Endothelial cell (in vitro differentiated cells): ENCODE measurements at regions not wholly inside any gene's neighbourhood (a gene's known extent, or its start where the extent isn't known, plus 50 kb on each side); places are given as distances from the start of the nearest gene placed in this dataset.

Experiments
- DNase-seq: peaks from one replicate; pipeline ENCODE4 v3.0.0; 2021; ENCODE audit warnings: low spot score
- H3K27ac Mint-ChIP-seq: one replicate; pipeline ENCODE4 v1.8.0; 2021; ENCODE audit warnings: mixed read lengths, inconsistent platforms; ENCODE audit not compliant: unreplicated experiment
- H3K27me3 Mint-ChIP-seq: one replicate; pipeline ENCODE4 v1.8.0; 2021; ENCODE audit warnings: mild to moderate bottlenecking, moderate library complexity, mixed read lengths, inconsistent platforms; ENCODE audit not compliant: unreplicated experiment
- H3K36me3 Mint-ChIP-seq: one replicate; pipeline ENCODE4 v1.8.0; 2021; ENCODE audit warnings: mild to moderate bottlenecking, low read depth, mixed read lengths, inconsistent platforms; ENCODE audit not compliant: unreplicated experiment
- H3K4me1 Mint-ChIP-seq: one replicate; pipeline ENCODE4 v1.8.0; 2021; ENCODE audit warnings: mild to moderate bottlenecking, mixed read lengths, inconsistent platforms; ENCODE audit not compliant: unreplicated experiment
- H3K4me3 Mint-ChIP-seq: one replicate; pipeline ENCODE4 v1.8.0; 2021; ENCODE audit warnings: mild to moderate bottlenecking, mixed read lengths, inconsistent platforms; ENCODE audit not compliant: unreplicated experiment
- H3K9me3 Mint-ChIP-seq: one replicate; pipeline ENCODE4 v1.8.0; 2021; ENCODE audit warnings: mixed read lengths, inconsistent platforms; ENCODE audit not compliant: unreplicated experiment
- CTCF ChIP-seq: fragments of 200-600 bp; sonication (generic); IDR thresholded peaks from one replicate; pipeline ENCODE4 v1.5.0; 2021; ENCODE audit warnings: antibody characterized with exemption; ENCODE audit not compliant: unreplicated experiment

DNA sequence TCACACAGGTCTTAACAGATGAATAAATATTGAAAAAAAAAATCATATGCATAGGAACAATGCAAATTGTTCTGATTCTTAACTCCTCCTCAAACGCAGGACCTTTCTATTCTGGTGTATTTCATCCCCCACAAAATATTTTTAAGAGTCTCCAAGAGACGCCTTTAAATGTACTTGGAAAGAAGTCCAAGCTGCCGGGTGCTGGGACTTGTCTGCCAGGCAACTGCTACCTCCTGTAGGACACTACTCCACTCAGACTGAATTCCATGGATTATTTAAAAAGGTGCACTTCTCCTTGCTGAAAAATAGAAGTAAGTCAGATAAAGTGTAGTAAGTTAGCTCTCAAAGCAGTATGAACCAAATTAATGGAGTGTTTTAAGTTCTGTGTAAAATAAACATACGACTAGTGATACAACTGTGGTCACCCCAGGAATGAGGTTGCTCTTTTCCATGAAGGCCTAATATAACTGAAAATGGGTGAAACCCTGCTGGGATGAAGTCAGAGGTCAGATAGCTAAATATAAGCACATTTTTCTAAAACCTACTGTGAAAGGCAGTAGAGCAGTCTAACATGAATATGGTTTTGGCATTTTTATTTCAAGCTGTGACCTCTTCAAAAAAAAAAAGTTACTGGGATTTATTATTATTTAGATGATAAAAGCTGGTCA lies 189.2 kb upstream of the PBX1 start:
- Mint-ChIP-seq H3K9me3 (no peaks in the 10 kb centered on the region), H3K4me3 (no peak overlapping the region), H3K27me3 (no peaks in the 10 kb centered on the region), H3K36me3 (no peaks in the 10 kb centered on the region), H3K27ac (no peak overlapping the region), H3K4me1 (no peaks in the 10 kb centered on the region)
- no peak for DNase-seq
- TF ChIP-seq CTCF = no peak

- H3K4me3 Mint-ChIP-seq = no peak overlapping the region
- H3K4me1 Mint-ChIP-seq = no peaks in the 10 kb centered on the region
- no peaks in the 10 kb centered on the region for H3K9me3 Mint-ChIP-seq
- H3K27ac Mint-ChIP-seq = no peak overlapping the region
- no peaks in the 10 kb centered on the region for H3K36me3 Mint-ChIP-seq
- TF ChIP-seq CTCF = no peak
- no peak for DNase-seq
- H3K27me3 Mint-ChIP-seq = no peaks in the 10 kb centered on the region
Measured at GRCh38 chr1:164380893-164381292, 178.1 kb upstream of the PBX1 start.

DNA sequence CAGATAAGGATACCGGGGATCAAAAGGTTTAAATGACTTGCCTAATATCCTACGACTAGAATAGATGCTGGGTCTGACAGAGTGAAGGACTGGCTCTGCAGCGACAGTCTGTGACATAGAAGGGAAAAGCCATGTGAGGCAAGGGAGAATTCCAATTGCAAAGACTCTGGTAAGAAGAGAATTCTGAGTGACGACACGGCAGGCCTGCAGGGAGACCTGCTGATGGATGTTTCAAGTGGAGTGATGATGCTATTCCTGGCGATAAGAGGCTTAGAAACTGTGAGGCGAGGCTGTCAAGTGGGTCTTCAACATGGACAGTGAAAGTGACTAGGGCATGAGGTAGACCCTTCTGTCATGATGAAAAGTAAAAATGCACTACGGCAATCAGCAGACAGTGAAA lies 176.6 kb upstream of the PBX1 start:
- H3K27ac Mint-ChIP-seq = no peak overlapping the region
- no peak overlapping the region for H3K4me3 Mint-ChIP-seq
- no peak for DNase-seq
- TF ChIP-seq CTCF = no peak
- H3K9me3 Mint-ChIP-seq = no peaks in the 10 kb centered on the region
- H3K36me3 Mint-ChIP-seq = no peaks in the 10 kb centered on the region
- no peaks in the 10 kb centered on the region for H3K27me3 Mint-ChIP-seq
- H3K4me1 Mint-ChIP-seq = no peaks in the 10 kb centered on the region

GRCh38 chr1:164384262-164384661 lies 174.7 kb upstream of the PBX1 start:
- Mint-ChIP-seq H3K4me3 (no peak overlapping the region), H3K4me1 (no peaks in the 10 kb centered on the region), H3K36me3 (no peaks in the 10 kb centered on the region), H3K9me3 (no peaks in the 10 kb centered on the region), H3K27ac (no peak overlapping the region), H3K27me3 (no peaks in the 10 kb centered on the region)
- TF ChIP-seq CTCF = no peak
- no peak for DNase-seq

DNA sequence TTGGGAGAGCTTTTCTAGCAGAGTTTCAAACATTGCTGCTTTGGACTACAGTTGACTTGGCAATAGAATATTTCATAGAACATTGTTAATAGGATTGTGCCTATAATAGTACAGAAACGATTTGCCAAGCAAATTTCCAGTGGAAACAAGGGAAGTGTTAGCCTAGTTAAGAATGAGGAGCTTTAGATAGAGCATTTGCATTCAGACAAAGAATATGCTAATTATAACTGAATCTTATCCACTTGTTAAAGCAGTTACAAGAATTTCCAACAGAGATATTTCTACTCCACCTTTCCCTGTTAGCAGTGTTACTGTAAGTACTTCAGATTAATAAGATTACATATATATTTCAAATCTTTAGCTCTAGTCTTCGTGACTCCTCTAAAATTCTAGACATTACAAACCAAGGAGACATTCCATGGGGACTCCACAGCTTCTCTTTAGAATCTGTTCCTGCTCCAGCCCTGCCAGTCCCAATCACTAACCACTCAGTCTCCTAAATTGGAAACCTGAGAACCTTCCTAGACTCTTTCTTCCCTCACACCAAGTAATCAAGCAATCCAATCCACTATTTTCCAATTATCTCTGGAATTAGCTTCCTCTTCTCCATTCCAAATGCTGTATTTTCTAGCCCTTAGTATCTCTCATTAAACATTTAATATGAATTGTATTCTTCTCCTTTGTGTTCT lies 141.8 kb upstream of the PBX1 start:
- Mint-ChIP-seq H3K9me3 (no peaks in the 10 kb centered on the region), H3K27ac (no peak overlapping the region), H3K36me3 (no peaks in the 10 kb centered on the region), H3K4me1 (no peaks in the 10 kb centered on the region), H3K4me3 (no peak overlapping the region), H3K27me3 (peaks cover 3% of the 10 kb centered on the region)
- DNase-seq = no peak
- TF ChIP-seq CTCF = no peak
